ENCODE measurements at regions not wholly inside any gene's neighbourhood (a gene's known extent, or its start where the extent isn't known, plus 50 kb on each side); places are given as distances from the start of the nearest gene placed in this dataset.

DNA sequence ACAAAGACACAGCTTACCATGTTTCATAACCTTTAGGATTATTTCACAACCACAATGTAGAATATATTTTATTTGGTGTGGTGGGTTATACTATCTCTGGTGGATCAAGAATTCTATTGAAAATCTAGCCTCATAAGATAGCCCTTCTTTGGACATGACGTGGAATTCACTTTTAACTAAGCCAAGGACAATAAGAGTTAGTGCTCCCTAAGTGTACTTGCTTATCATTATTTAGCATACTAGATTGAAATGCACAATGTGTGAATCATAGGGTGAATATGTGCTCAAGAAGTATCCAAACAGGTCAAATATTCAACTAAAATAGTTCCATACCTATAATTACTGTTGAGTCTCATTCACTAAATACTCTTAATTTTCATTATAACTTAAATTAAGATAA, 1179.5 kb upstream of the GOT2 start:
- TF ChIP-seq POLR2AphosphoS5 (IDR thresholded peaks at IDR 0.05; ENCODE audit: low read depth, low read length) (no peak), TCF7L2 (IDR thresholded peaks at IDR 0.05; ENCODE audit: low read depth, low read length) (no peak), SIN3A (IDR thresholded peaks at IDR 0.05; ENCODE audit: borderline replicate concordance, insufficient read depth, low read depth, low read length) (no peak)
- TF ChIP-seq, protein P1, sequence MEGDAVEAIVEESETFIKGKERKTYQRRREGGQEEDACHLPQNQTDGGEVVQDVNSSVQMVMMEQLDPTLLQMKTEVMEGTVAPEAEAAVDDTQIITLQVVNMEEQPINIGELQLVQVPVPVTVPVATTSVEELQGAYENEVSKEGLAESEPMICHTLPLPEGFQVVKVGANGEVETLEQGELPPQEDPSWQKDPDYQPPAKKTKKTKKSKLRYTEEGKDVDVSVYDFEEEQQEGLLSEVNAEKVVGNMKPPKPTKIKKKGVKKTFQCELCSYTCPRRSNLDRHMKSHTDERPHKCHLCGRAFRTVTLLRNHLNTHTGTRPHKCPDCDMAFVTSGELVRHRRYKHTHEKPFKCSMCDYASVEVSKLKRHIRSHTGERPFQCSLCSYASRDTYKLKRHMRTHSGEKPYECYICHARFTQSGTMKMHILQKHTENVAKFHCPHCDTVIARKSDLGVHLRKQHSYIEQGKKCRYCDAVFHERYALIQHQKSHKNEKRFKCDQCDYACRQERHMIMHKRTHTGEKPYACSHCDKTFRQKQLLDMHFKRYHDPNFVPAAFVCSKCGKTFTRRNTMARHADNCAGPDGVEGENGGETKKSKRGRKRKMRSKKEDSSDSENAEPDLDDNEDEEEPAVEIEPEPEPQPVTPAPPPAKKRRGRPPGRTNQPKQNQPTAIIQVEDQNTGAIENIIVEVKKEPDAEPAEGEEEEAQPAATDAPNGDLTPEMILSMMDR (IDR thresholded peaks at IDR 0.05) = no peak
- TF ChIP-seq, protein P2, sequence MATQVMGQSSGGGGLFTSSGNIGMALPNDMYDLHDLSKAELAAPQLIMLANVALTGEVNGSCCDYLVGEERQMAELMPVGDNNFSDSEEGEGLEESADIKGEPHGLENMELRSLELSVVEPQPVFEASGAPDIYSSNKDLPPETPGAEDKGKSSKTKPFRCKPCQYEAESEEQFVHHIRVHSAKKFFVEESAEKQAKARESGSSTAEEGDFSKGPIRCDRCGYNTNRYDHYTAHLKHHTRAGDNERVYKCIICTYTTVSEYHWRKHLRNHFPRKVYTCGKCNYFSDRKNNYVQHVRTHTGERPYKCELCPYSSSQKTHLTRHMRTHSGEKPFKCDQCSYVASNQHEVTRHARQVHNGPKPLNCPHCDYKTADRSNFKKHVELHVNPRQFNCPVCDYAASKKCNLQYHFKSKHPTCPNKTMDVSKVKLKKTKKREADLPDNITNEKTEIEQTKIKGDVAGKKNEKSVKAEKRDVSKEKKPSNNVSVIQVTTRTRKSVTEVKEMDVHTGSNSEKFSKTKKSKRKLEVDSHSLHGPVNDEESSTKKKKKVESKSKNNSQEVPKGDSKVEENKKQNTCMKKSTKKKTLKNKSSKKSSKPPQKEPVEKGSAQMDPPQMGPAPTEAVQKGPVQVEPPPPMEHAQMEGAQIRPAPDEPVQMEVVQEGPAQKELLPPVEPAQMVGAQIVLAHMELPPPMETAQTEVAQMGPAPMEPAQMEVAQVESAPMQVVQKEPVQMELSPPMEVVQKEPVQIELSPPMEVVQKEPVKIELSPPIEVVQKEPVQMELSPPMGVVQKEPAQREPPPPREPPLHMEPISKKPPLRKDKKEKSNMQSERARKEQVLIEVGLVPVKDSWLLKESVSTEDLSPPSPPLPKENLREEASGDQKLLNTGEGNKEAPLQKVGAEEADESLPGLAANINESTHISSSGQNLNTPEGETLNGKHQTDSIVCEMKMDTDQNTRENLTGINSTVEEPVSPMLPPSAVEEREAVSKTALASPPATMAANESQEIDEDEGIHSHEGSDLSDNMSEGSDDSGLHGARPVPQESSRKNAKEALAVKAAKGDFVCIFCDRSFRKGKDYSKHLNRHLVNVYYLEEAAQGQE (IDR thresholded peaks at IDR 0.05; ENCODE audit: insufficient read depth in 1 of 2, low read depth in 2 of 2, low read length in 1 of 2) = no peak
- ChIA-PET POLR2A (no interaction called here), CTCF (no interaction called here)
- Histone ChIP-seq H3K27me3 (ENCODE audit: control insufficient read depth, insufficient read depth, low read length) (no peaks in the 10 kb centered on the region), H3K4me3 (ENCODE audit: low read depth in 2 of 2, low read length in 2 of 2) (no peak overlapping the region), H3K4me1 (ENCODE audit: control insufficient read depth, insufficient read depth, low read length) (no peaks in the 10 kb centered on the region), H3K36me3 (ENCODE audit: control insufficient read depth, insufficient read depth, low read length) (no peaks in the 10 kb centered on the region), H3K9me3 (ENCODE audit: control insufficient read depth, insufficient read depth, low read depth, low read length) (no peaks in the 10 kb centered on the region), H3K27ac (ENCODE audit: low read length) (no peak overlapping the region)
- DNase-seq (ENCODE audit: low read depth, low spot score) (no peak), ATAC-seq (no peak)
- no TSS peak for BruUV-seq (replicated peaks)
- in situ Hi-C loops (cut with HindIII; ENCODE audit: low pct_unique_long_range_greater_than_20kb, low sequenced_read_pairs) = no loop called here
- intact Hi-C loops (cut with micrococcal nuclease; ENCODE audit: unreplicated experiment) = no loop called here

DNA sequence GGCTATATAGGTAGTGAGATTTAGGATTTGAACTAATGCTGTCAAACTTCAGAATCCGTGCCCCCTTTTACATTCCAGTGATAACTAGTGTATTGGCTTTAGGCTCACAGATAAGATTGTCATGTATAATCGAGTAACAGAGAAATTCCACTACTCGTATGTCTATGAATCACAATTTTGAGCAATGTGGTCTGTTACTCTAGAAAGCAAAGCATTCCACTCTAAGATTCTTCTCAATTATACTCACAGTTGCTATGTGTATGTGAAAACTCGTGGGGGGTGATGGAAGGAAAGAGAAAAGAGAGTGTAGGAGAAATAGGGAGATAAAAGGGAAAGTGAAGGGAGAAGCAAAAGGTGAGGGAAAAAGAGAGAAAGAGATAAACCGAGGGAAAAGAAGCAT, 1175.1 kb upstream of the GOT2 start:
- Histone ChIP-seq H3K36me3 (ENCODE audit: control insufficient read depth, insufficient read depth, low read length) (no peaks in the 10 kb centered on the region), H3K9me3 (ENCODE audit: control insufficient read depth, insufficient read depth, low read depth, low read length) (no peaks in the 10 kb centered on the region), H3K4me1 (ENCODE audit: control insufficient read depth, insufficient read depth, low read length) (no peaks in the 10 kb centered on the region), H3K27me3 (ENCODE audit: control insufficient read depth, insufficient read depth, low read length) (no peaks in the 10 kb centered on the region), H3K27ac (ENCODE audit: low read length) (no peak overlapping the region), H3K4me3 (ENCODE audit: low read depth in 2 of 2, low read length in 2 of 2) (no peak overlapping the region)
- POLR2A ChIA-PET = interaction anchor here (0.5 kb wide), 1 partner anchor 1572 kb away, joined by 3 read pairs; no protein-coding TSS in a partner anchor
- intact Hi-C loops (cut with micrococcal nuclease; ENCODE audit: unreplicated experiment) (no loop called here), in situ Hi-C loops (cut with HindIII; ENCODE audit: low pct_unique_long_range_greater_than_20kb, low sequenced_read_pairs) (no loop called here)
- no peak for ATAC-seq
- TF ChIP-seq TCF7L2 (IDR thresholded peaks at IDR 0.05; ENCODE audit: low read depth, low read length) = no peak
- TF ChIP-seq, protein P1 (IDR thresholded peaks at IDR 0.05) = no peak
- BruUV-seq (replicated peaks) = no TSS peak
- DNase-seq (ENCODE audit: low read depth, low spot score) = no peak
- CTCF ChIA-PET = no interaction called here

DNA sequence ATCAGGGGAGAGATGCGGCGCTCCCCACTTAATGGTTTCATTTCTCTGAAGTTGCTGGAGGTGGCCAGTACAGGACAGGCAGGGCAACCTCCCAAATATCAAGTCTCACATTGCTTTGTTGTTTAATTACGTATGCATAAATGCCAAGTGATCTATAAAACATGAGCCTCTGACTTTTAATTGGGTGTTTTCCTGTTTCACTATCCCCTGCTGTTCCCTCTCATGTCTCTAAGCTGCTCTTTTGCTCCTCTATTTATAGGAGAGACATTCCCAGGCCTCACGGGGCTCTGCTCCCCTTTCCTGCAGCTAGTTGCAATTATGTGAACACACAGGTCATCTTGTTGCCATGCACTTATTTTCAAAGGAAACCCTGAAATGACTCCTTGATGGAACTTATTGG, 1173.5 kb upstream of the GOT2 start:
- H3K36me3 ChIP-seq (ENCODE audit: control insufficient read depth, insufficient read depth, low read length) = no peaks in the 10 kb centered on the region
- H3K27me3 ChIP-seq (ENCODE audit: control insufficient read depth, insufficient read depth, low read length) = no peaks in the 10 kb centered on the region
- TF ChIP-seq TCF7L2 (IDR thresholded peaks at IDR 0.05; ENCODE audit: low read depth, low read length) = peak; percentile 36; the same call in 1 of the 2 replicates
- TF ChIP-seq, protein P2 (IDR thresholded peaks at IDR 0.05; ENCODE audit: insufficient read depth in 1 of 2, low read depth in 2 of 2, low read length in 1 of 2) = no peak
- ChIA-PET CTCF (interaction anchor here (0.6 kb wide), 1 partner anchor 1064 kb away, joined by 4 read pairs; no protein-coding TSS in a partner anchor), POLR2A (no interaction called here)
- in situ Hi-C loops (cut with HindIII; ENCODE audit: low pct_unique_long_range_greater_than_20kb, low sequenced_read_pairs) = no loop called here
- no peaks in the 10 kb centered on the region for H3K9me3 ChIP-seq (ENCODE audit: control insufficient read depth, insufficient read depth, low read depth, low read length)
- H3K27ac ChIP-seq (ENCODE audit: low read length) = no peak overlapping the region
- no TSS peak for BruUV-seq (replicated peaks)
- H3K4me1 ChIP-seq (ENCODE audit: control insufficient read depth, insufficient read depth, low read length) = no peaks in the 10 kb centered on the region
- ATAC-seq (no peak), DNase-seq (ENCODE audit: low read depth, low spot score) (no peak)
- intact Hi-C loops (cut with micrococcal nuclease; ENCODE audit: unreplicated experiment) = no loop called here
- H3K4me3 ChIP-seq (ENCODE audit: low read depth in 2 of 2, low read length in 2 of 2) = no peak overlapping the region

Data from Panc1 (cell line).